WTC11 (cell line): ENCODE measurements at regions not wholly inside any gene's neighbourhood (a gene's known extent, or its start where the extent isn't known, plus 50 kb on each side); places are given as distances from the start of the nearest gene placed in this dataset.

Experiments
- ATF3 ChIP-seq: sonication (generic); formaldehyde crosslinking; conservative IDR thresholded peaks from 2 replicates; pipeline ENCODE4 v1.8.1; 2022; ENCODE audit warnings: mild to moderate bottlenecking, missing genetic modification reagents
- CDX4 ChIP-seq: fragments of 250-450 bp; sonication (Bioruptor Pico); IDR thresholded peaks from 2 replicates; pipeline ENCODE4 v1.9.0; 2021; ENCODE audit warnings: moderate library complexity, mild to moderate bottlenecking, inconsistent platforms, borderline replicate concordance
- CREB1 ChIP-seq: sonication (generic); formaldehyde crosslinking; IDR thresholded peaks from 2 replicates; pipeline ENCODE4 v1.8.0; 2023; ENCODE audit warnings: mild to moderate bottlenecking, missing genetic modification reagents
- CTCF ChIP-seq: fragments of 200-600 bp; IDR thresholded peaks from 2 replicates; pipeline ENCODE4 v1.8.0; 2022; ENCODE audit warnings: antibody characterized with exemption
- E2F1 ChIP-seq: sonication (generic); formaldehyde crosslinking; IDR thresholded peaks from 2 replicates; pipeline ENCODE4 v1.8.0; 2022; ENCODE audit warnings: mild to moderate bottlenecking, missing genetic modification reagents
- ELF4 ChIP-seq: sonication (generic); formaldehyde crosslinking; IDR thresholded peaks from 2 replicates; pipeline ENCODE4 v1.8.1; 2022; ENCODE audit warnings: low read depth, mild to moderate bottlenecking, moderate library complexity, missing genetic modification reagents
- ETV6 ChIP-seq: sonication (generic); formaldehyde crosslinking; IDR thresholded peaks from 2 replicates; pipeline ENCODE4 v1.8.1; 2022; ENCODE audit warnings: mild to moderate bottlenecking, missing genetic modification reagents
- NR3C1 ChIP-seq: sonication (generic); formaldehyde crosslinking; conservative IDR thresholded peaks from 2 replicates; pipeline ENCODE4 v1.8.1; 2023; ENCODE audit warnings: low read depth, mild to moderate bottlenecking, missing genetic modification reagents
- SP1 ChIP-seq: sonication (generic); formaldehyde crosslinking; conservative IDR thresholded peaks from 2 replicates; pipeline ENCODE4 v1.8.1; 2022; ENCODE audit warnings: missing genetic modification reagents

GRCh38 chrX:40380655-40381488, 199.9 kb upstream of the ATP6AP2 start:
- TF ChIP-seq ELF4 (CRISPR knock-in tag) (no peak), CTCF (no peak), CDX4 (CRISPR knock-in tag) (no peak), ETV6 (CRISPR knock-in tag) (no peak), ATF3 (CRISPR knock-in tag) (no peak), SP1 (CRISPR knock-in tag) (no peak), CREB1 (CRISPR knock-in tag) (no peak), E2F1 (CRISPR knock-in tag) (no peak), NR3C1 (CRISPR knock-in tag) (no peak)
